ENCODE measurements at regions not wholly inside any gene's neighbourhood (a gene's known extent, or its start where the extent isn't known, plus 50 kb on each side); places are given as distances from the start of the nearest gene placed in this dataset.

- TF ChIP-seq, protein P1, sequence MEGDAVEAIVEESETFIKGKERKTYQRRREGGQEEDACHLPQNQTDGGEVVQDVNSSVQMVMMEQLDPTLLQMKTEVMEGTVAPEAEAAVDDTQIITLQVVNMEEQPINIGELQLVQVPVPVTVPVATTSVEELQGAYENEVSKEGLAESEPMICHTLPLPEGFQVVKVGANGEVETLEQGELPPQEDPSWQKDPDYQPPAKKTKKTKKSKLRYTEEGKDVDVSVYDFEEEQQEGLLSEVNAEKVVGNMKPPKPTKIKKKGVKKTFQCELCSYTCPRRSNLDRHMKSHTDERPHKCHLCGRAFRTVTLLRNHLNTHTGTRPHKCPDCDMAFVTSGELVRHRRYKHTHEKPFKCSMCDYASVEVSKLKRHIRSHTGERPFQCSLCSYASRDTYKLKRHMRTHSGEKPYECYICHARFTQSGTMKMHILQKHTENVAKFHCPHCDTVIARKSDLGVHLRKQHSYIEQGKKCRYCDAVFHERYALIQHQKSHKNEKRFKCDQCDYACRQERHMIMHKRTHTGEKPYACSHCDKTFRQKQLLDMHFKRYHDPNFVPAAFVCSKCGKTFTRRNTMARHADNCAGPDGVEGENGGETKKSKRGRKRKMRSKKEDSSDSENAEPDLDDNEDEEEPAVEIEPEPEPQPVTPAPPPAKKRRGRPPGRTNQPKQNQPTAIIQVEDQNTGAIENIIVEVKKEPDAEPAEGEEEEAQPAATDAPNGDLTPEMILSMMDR (IDR thresholded peaks at IDR 0.05): no peak
- no peak for TF ChIP-seq POLR2A (IDR thresholded peaks at IDR 0.05)
Measured at GRCh38 chr2:193442293-193442692, 1247.6 kb upstream of the TMEFF2 start.
